HEK293 (cell line): ENCODE measurements at regions not wholly inside any gene's neighbourhood (a gene's known extent, or its start where the extent isn't known, plus 50 kb on each side); places are given as distances from the start of the nearest gene placed in this dataset.

Experiments
- CTCF ChIP-seq: fragments of 450-650 bp; formaldehyde crosslinking; IDR thresholded peaks from 2 replicates; pipeline ENCODE4 v1.5.1; 2016; ENCODE audit warnings: missing biosample characterization, missing genetic modification characterization
- SP3 ChIP-seq: fragments of 450-650 bp; formaldehyde crosslinking; IDR thresholded peaks from 2 replicates; pipeline ENCODE4 v1.5.1; 2016; ENCODE audit warnings: missing biosample characterization, missing genetic modification characterization
- ZFHX2 ChIP-seq: fragments of 450-650 bp; formaldehyde crosslinking; conservative IDR thresholded peaks from 2 replicates; pipeline ENCODE4 v1.5.1; 2016; ENCODE audit warnings: missing biosample characterization, missing genetic modification characterization
- ZNF24 ChIP-seq: fragments of 450-650 bp; formaldehyde crosslinking; IDR thresholded peaks from 2 replicates; pipeline ENCODE4 v1.5.1; 2016; ENCODE audit warnings: missing biosample characterization, missing genetic modification characterization
- ZNF518A ChIP-seq: fragments of 450-650 bp; formaldehyde crosslinking; conservative IDR thresholded peaks from 2 replicates; pipeline ENCODE4 v1.5.1; 2016; ENCODE audit warnings: low read depth, missing biosample characterization, missing genetic modification characterization

- TF ChIP-seq CTCF (tag by site-specific recombination): no peak
- no peak for TF ChIP-seq ZNF24 (tag by site-specific recombination)
- TF ChIP-seq ZFHX2 (tag by site-specific recombination): no peak
- TF ChIP-seq SP3 (tag by site-specific recombination): no peak
- no peak for TF ChIP-seq ZNF518A (tag by site-specific recombination)
These were observed 75.1 kb upstream of the GNG12 start for GRCh38 chr1:67908250-67908936.
